ENCODE measurements at regions not wholly inside any gene's neighbourhood (a gene's known extent, or its start where the extent isn't known, plus 50 kb on each side); places are given as distances from the start of the nearest gene placed in this dataset.
"Not testable (repeated sequence)": the region's sequence is repeated elsewhere in the genome, so short reads cannot be mapped to it uniquely, and the experiment has no call there.

GRCh38 chr21:9006553-9007323, 1514.6 kb upstream of the TPTE start:
- not testable (repeated sequence) for TF ChIP-seq RAD21 (conservative IDR thresholded peaks at IDR 0.05 in 1 of 2, IDR thresholded peaks at IDR 0.05 in 1 of 2); CTCF (IDR thresholded peaks at IDR 0.05)

Data from A549 (cell line).